Mesenchymal stem cell (in vitro differentiated cells and primary cell): ENCODE measurements at regions not wholly inside any gene's neighbourhood (a gene's known extent, or its start where the extent isn't known, plus 50 kb on each side); places are given as distances from the start of the nearest gene placed in this dataset.

Experiments used
- DNase-seq: peaks from one replicate; pipeline ENCODE4 v3.0.0-alpha.2; 2013
- H2AFZ ChIP-seq: one replicate; pipeline ENCODE4 v1.6.1; 2013; ENCODE audit warnings: low read depth, mild to moderate bottlenecking, control low read depth, inconsistent platforms, low read length, moderate library complexity
- H2AK5ac ChIP-seq: 2 replicates; pipeline ENCODE4 v1.6.1; 2013; ENCODE audit warnings: low read length, moderate library complexity, mild to moderate bottlenecking, inconsistent platforms; ENCODE audit not compliant: severe bottlenecking
- H2BK120ac ChIP-seq: one replicate; pipeline ENCODE4 v1.6.1; 2013; ENCODE audit warnings: low read depth, mild to moderate bottlenecking, inconsistent platforms, low read length, moderate library complexity
- H2BK12ac ChIP-seq, 2 experiments: one replicate each; pipeline ENCODE4 v1.6.1; 2013; ENCODE audit warnings: inconsistent platforms in 2 of 2, low read length in 2 of 2, mild to moderate bottlenecking in 2 of 2, moderate library complexity in 2 of 2, control low read depth in 1 of 2
- H2BK15ac ChIP-seq: one replicate; pipeline ENCODE4 v1.6.1; 2013; ENCODE audit warnings: mild to moderate bottlenecking, low read depth, inconsistent platforms; ENCODE audit not compliant: poor library complexity, severe bottlenecking
- H2BK5ac ChIP-seq: 2 replicates; pipeline ENCODE4 v1.6.1; 2013; ENCODE audit warnings: low read depth, mild to moderate bottlenecking, low read length, control low read depth, inconsistent platforms; ENCODE audit not compliant: poor library complexity, severe bottlenecking
- H3K14ac ChIP-seq, 2 experiments: one replicate each; pipeline ENCODE4 v1.6.1; 2013; ENCODE audit warnings: inconsistent platforms in 2 of 2, low read length in 2 of 2, control low read depth in 1 of 2, mild to moderate bottlenecking in 1 of 2, moderate library complexity in 1 of 2
- H3K18ac ChIP-seq, 2 experiments: one replicate each; pipeline ENCODE4 v1.6.1; 2013; ENCODE audit warnings: inconsistent platforms in 2 of 2, low read length in 2 of 2, control low read depth in 1 of 2, low read depth in 1 of 2, mild to moderate bottlenecking in 1 of 2
- H3K23ac ChIP-seq, 2 experiments: one replicate each; pipeline ENCODE4 v1.6.1; 2013; ENCODE audit warnings: inconsistent platforms in 2 of 2, low read length in 2 of 2, mild to moderate bottlenecking in 2 of 2, moderate library complexity in 2 of 2, control low read depth in 1 of 2
- H3K27ac ChIP-seq: 2 replicates; pipeline ENCODE4 v1.5.1; 2013; ENCODE audit warnings: mild to moderate bottlenecking, moderate library complexity, low read length, control low read depth, inconsistent platforms; ENCODE audit not compliant: poor library complexity, severe bottlenecking
- H3K27me3 ChIP-seq, 2 experiments: 2 replicates each; pipeline versions ENCODE4 v1.6.1 to v1.7.0; 2013; ENCODE audit warnings: low read length in 2 of 2, mild to moderate bottlenecking in 2 of 2, moderate library complexity in 2 of 2, control low read depth in 1 of 2, inconsistent platforms in 1 of 2; ENCODE audit not compliant: control insufficient read depth in 1 of 2, insufficient read depth in 1 of 2
- H3K36me3 ChIP-seq, 2 experiments: 2 replicates each; pipeline versions ENCODE4 v1.6.1 to v1.7.0; 2013; ENCODE audit warnings: low read length in 2 of 2, control low read depth in 1 of 2, inconsistent platforms in 1 of 2, low read depth in 1 of 2, mild to moderate bottlenecking in 1 of 2; ENCODE audit not compliant: insufficient read depth in 2 of 2, control insufficient read depth in 1 of 2
- H3K4ac ChIP-seq, 2 experiments: one replicate each; pipeline ENCODE4 v1.6.1; 2013; ENCODE audit warnings: inconsistent platforms in 2 of 2, low read length in 2 of 2, mild to moderate bottlenecking in 2 of 2, moderate library complexity in 2 of 2, control low read depth in 1 of 2, low read depth in 1 of 2
- H3K4me1 ChIP-seq: 2 replicates; pipeline ENCODE4 v1.6.1; 2013; ENCODE audit warnings: low read depth, low read length, control low read depth; ENCODE audit not compliant: control insufficient read depth, insufficient read depth
- H3K4me2 ChIP-seq: 2 replicates; pipeline ENCODE4 v1.6.1; 2013; ENCODE audit warnings: low read length, mild to moderate bottlenecking, inconsistent platforms; ENCODE audit not compliant: poor library complexity, severe bottlenecking
- H3K4me3 ChIP-seq, 2 experiments: 2 replicates each; pipeline versions ENCODE4 v1.5.1 to v1.7.0; 2013; ENCODE audit warnings: low read length in 2 of 2, mild to moderate bottlenecking in 2 of 2, control low read depth in 1 of 2, low read depth in 1 of 2; ENCODE audit not compliant: insufficient read depth in 1 of 2
- H3K79me1 ChIP-seq: replicated peaks from 2 replicates; pipeline ENCODE4 v1.6.1; 2013; ENCODE audit warnings: mild to moderate bottlenecking, control low read depth, low read length, inconsistent platforms; ENCODE audit not compliant: poor library complexity, severe bottlenecking
- H3K9ac ChIP-seq: 2 replicates; pipeline ENCODE4 v1.7.0; 2013; ENCODE audit warnings: mild to moderate bottlenecking, low read length, moderate library complexity
- H3K9me3 ChIP-seq: 2 replicates; pipeline ENCODE4 v1.7.0; 2013; ENCODE audit warnings: mild to moderate bottlenecking, low read length; ENCODE audit not compliant: control insufficient read depth
- H4K8ac ChIP-seq: one replicate; pipeline ENCODE4 v1.6.1; 2013; ENCODE audit warnings: inconsistent platforms, mild to moderate bottlenecking, low read length, moderate library complexity
- H4K91ac ChIP-seq: one replicate; pipeline ENCODE4 v1.6.1; 2013; ENCODE audit warnings: mild to moderate bottlenecking, low read length, inconsistent platforms
- WGBS: methylation state at CpG from one replicate; pipeline ENCODE4 v1.1.7; 2013; ENCODE audit warnings: mixed read lengths; 5-methylcytosine and 5-hydroxymethylcytosine counted together

DNA sequence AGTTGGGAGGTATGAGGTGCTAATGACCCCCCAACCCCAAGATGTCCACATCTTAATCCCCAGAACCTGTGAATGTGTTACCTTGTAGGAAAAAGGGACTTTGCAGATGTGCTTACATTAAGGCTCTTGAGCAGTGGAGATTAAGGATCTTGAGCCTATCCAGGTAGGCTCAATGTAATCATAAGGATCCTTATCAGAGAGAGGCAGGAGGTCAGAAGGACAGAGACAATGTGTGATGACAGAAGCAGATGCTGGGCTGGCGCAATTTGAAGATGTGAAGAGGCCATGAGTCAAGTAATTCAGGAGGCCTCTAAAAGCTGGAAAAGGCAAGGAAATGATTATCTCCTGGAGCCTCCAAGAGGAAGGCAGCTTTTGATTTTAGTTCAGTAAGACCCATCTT lies 90.4 kb upstream of the MAX start:
- Histone ChIP-seq H4K8ac (no peak overlapping the region), H3K27me3 (no peaks in the 10 kb centered on the region), H4K91ac (no peak overlapping the region), H3K4me1 (no peaks in the 10 kb centered on the region), H2AK5ac (no peak overlapping the region), H3K4me3 (no peak overlapping the region), H3K18ac (no peak overlapping the region), H3K36me3 (no peaks in the 10 kb centered on the region), H3K9me3 (no peaks in the 10 kb centered on the region), H2AFZ (no peak overlapping the region), H2BK12ac (no peak overlapping the region), H2BK15ac (no peak overlapping the region), H3K79me1 (no peaks in the 10 kb centered on the region), H3K9ac (no peak overlapping the region), H3K23ac (no peak overlapping the region), H3K14ac (no peak overlapping the region), H2BK5ac (no peak overlapping the region), H2BK120ac (no peak overlapping the region), H3K4ac (no peak overlapping the region), H3K4me2 (no peak overlapping the region), H3K27ac (no peak overlapping the region)
- no peak for DNase-seq
- 4% methylated on average over 1 of the region's 1 CpG for WGBS

DNA sequence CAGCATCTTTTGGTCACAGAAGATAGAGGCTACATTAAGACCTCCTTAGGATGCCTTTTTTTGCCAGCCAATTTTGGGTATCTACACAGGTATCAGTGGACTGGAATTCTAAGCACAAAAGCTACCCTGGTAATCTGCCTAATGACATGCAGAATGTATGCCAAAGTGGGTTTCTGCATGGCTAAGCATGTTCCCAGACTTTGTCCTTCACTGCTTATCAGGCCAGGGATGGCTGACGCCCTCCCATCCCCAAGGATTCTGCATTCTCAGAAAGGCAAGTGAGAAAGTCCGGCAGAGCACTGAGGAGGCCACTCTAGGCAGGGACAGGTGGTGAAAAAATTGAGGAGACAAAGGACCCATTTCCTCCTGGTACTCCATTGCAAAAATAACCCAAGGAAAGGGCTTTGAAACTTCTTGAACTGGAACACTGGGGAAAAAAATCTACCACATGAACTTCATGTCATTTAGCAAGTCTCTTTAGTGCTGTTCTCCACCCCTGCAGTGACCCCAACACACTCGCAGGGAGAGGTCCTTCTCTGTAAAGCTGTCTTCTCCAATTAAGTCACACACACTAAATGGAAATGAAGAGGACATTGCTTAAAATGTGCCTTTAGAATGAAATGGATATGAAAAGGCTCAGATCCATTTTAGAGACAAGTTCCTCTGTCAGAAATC lies 91.7 kb upstream of the MAX start:
- DNase-seq, result no peak
- Histone ChIP-seq H2BK5ac (no peak overlapping the region), H3K36me3 (no peaks in the 10 kb centered on the region), H3K23ac (no peak overlapping the region), H3K4me1 (no peaks in the 10 kb centered on the region), H4K8ac (no peak overlapping the region), H3K14ac (no peak overlapping the region), H3K9me3 (no peaks in the 10 kb centered on the region), H3K4ac (no peak overlapping the region), H3K9ac (no peak overlapping the region), H3K4me2 (no peak overlapping the region), H2BK12ac (no peak overlapping the region), H2BK15ac (peak overlapping the region; percentile 19), H3K27me3 (no peaks in the 10 kb centered on the region), H4K91ac (no peak overlapping the region), H3K18ac (no peak overlapping the region), H3K4me3 (no peak overlapping the region), H2AFZ (no peak overlapping the region), H3K79me1 (no peaks in the 10 kb centered on the region), H2BK120ac (no peak overlapping the region), H3K27ac (no peak overlapping the region), H2AK5ac (no peak overlapping the region)
- WGBS, result 35% methylated on average over 2 of the region's 3 CpGs

DNA sequence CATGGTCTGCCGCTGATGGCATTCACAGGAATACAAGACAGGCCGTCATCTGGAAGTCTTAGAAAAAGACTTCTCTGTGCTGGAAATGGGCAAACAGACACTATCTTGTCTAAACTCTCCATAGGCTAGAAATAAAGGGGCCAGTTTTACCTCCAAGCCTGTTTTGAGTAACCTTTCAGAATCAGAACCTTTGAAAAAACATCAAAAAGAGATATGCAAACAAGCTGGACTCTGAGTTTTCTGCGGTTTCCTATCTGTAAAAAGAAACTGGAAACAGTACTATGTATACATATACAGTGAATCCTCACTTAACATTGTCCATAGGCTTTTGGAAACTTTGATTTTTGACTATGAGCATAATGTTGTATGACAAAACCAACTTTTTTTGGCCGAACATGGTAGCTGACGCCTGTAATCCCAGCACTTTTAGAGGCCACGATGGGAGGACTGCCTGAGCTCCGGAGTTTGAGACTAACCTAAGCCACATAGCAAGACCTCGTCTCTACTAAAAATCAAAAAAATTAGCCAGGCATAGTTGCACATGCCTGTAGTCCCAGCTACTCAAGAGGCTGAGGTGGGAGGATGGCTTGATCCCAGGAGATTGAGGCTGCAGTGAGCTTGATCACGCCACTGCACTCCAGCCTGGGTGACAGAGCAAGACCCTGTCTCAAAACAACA lies 92.9 kb upstream of the MAX start:
- H4K8ac ChIP-seq, result no peak overlapping the region

DNA sequence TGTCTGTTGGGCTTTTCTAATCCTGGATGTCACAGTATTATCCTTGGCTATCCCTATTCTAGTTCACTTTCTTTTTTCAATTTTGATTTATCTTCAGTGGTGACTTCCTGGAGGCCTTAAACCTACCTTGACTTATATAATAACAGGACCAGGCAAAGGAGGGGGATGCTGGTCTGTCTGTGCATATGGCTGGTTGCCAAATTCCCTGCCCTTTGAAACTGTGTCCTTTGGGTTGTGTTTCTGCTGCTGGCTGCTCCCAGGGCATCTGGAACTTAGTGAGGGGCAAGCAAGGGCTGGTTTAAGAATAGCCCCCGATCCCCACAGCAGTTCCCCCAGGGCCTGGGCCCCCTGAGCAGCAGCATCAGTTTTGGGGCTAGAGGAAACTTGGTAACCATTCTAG lies 96.0 kb upstream of the MAX start:
- Histone ChIP-seq H2AFZ (no peak overlapping the region), H2BK5ac (no peak overlapping the region), H3K79me1 (no peaks in the 10 kb centered on the region), H3K14ac (no peak overlapping the region), H4K91ac (no peak overlapping the region), H3K9ac (no peak overlapping the region), H3K4me1 (no peaks in the 10 kb centered on the region), H2BK12ac (no peak overlapping the region), H3K9me3 (no peaks in the 10 kb centered on the region), H3K4ac (no peak overlapping the region), H2BK15ac (no peak overlapping the region), H3K4me2 (no peak overlapping the region), H4K8ac (no peak overlapping the region), H3K27ac (no peak overlapping the region), H3K36me3 (no peaks in the 10 kb centered on the region), H2BK120ac (no peak overlapping the region), H2AK5ac (no peak overlapping the region), H3K27me3 (no peaks in the 10 kb centered on the region), H3K4me3 (no peak overlapping the region), H3K23ac (no peak overlapping the region), H3K18ac (no peak overlapping the region)
- WGBS, result 100% methylated on average over 1 of the region's 1 CpG
- no peak for DNase-seq

More for the DNA sequence above, 92.9 kb upstream of the MAX start:
- Histone ChIP-seq H3K79me1 (no peaks in the 10 kb centered on the region), H2BK15ac (no peak overlapping the region), H2BK5ac (no peak overlapping the region), H3K36me3 (no peaks in the 10 kb centered on the region), H2AK5ac (no peak overlapping the region), H3K18ac (no peak overlapping the region), H3K4me1 (no peaks in the 10 kb centered on the region), H3K4me3 (no peak overlapping the region), H2AFZ (no peak overlapping the region), H3K9me3 (no peaks in the 10 kb centered on the region), H3K9ac (no peak overlapping the region), H3K27me3 (no peaks in the 10 kb centered on the region), H3K4me2 (no peak overlapping the region), H4K91ac (no peak overlapping the region), H3K27ac (no peak overlapping the region), H3K23ac (no peak overlapping the region), H2BK120ac (no peak overlapping the region), H3K4ac (no peak overlapping the region), H3K14ac (no peak overlapping the region), H2BK12ac (no peak overlapping the region)
- DNase-seq, result no peak
- WGBS, result 90% methylated on average over 6 of the region's 9 CpGs
